HG02943 (cell line): ENCODE measurements at regions not wholly inside any gene's neighbourhood (a gene's known extent, or its start where the extent isn't known, plus 50 kb on each side); places are given as distances from the start of the nearest gene placed in this dataset.
"Not testable (repeated sequence)": the region's sequence is repeated elsewhere in the genome, so short reads cannot be mapped to it uniquely, and the experiment has no call there.

Source experiments
- ATAC-seq: cut with Tn5 transposase; IDR thresholded peaks from one replicate; pipeline ENCODE4 v1.9.1; 2021; ENCODE audit warnings: mild to moderate bottlenecking, low read depth, moderate library complexity; ENCODE audit not compliant: unreplicated experiment

- ATAC-seq: no peak
These were observed 135.3 kb downstream of the ZNF467 start for GRCh38 chr7:149637911-149638565.

DNA sequence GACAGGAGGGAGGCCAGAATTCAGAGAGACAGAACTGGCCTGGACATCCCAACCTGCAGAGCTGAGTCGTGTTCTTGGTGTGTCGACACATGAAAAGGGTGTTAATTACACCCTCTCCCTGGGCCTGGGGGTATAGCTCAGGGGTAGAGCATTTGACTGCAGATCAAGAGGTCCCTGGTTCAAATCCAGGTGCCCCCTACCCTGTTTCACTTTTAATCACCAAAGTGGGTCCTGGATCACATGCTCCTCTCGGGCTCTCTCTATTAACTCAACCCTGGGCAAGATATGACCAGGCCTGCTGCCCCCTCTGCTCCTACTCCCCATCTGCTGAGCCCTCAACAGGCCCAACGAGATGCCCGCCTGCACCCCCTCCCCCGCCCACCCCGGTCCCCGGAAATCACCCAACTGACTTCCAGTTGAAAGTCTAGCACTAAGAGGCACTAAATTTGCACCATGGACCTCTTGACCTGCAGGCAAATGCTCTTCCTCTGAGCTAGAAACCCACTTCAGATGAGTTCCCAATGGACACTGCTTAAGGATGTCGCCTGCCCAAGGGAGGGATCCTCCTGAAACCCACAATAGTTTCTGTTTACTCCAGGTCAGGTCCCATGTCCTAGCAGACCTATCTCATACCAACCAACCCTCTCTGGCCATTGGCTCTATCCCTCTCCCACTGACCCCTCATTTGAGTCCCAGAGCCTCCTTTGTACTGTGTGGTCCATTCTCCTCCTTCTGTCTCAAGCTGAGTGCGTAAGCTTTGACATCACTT, 137.6 kb downstream of the ZNF467 start:
- no peak for ATAC-seq

DNA sequence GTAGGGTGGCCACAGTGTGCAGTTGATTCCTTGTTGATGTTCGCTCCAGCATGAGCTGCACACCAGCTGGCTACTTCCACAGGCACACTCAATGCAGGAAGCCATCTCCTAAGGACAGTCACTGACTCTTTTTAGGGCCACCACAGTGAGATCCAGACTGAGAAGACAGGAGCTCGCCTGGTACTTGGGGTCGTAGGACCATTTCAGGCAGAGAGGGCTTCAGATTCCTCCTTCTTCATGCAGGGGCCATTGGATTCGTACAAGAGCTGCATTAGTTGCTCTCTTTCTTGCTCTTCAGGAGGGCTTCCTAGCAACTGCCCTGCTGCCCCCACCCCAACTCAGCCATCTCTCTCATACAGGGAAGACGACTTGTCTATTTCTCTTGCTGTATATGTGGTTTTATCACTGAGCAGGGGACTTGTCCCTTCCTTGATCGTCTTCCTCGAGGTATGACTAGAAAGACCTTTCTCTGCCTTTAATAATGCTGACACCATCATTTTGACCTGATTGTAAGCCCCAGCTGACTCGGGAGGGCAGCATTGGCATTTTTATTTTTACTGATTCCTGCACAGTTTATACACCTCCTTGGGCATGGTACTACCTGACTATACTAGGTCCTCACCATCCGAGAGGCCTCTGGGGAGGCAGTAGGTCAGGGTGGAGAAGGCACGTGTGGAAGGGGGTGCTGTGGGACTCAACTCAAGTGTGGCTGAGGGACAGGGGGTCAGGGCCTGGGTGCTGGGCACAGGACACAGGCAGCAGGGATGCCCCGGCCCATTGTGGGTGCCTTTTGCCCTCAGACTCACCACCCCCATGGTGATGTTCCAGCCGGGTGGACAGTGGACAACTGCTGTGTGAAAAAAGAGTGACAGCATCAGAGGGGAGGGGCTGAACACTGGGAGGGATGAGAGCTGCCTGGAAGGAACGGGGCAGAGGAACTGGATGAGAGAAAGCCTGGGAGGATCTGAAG, 136.7 kb upstream of the ZNF746 start:
- ATAC-seq: no peak

GRCh38 chr7:149628361-149629149, 130.9 kb upstream of the ZNF746 start:
- not testable (repeated sequence) for ATAC-seq

DNA sequence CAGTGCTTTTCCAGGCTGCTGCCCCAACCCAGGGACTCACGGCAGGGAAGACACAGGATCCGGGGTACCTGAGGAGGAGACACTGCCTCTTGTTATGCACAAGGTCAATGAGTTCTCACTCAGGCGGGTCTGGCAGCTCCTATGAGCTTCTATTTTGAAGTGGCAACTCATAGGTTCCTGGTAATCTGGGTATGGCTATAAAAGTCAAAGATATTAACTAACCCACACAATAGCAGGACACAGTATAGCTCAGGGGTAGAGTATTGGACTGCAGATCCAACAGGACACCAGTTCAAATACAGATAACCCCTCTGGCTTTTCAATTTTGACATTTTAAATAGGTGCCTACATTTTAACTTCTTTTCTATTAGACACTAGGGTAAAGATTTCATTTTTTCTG, 130.3 kb upstream of the ZNF746 start:
- ATAC-seq: no peak

DNA sequence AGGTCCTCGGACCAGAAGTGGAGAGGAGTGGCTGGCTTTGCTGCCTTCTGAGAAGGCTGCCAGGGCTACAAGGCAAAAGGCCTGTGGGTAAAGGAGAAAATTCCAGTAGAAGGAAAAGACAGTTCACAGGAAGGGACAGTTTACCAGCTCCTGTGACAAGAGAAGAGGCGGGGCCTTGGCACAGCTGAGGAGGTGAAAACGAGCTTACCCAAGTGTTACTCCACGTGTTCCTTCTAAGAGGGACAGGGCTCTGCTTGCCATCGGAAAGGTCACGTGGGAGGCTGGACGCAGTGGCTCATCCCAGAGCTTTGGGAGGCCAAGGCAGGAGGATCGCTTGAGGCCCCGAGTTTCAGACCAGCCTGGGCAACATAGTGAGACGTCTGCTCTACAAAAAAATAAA, 129.4 kb upstream of the ZNF746 start:
- ATAC-seq: no peak

- ATAC-seq: no peak
These were observed 128.4 kb upstream of the ZNF746 start for GRCh38 chr7:149625947-149626392.

GRCh38 chr7:149625340-149625946, 127.8 kb upstream of the ZNF746 start:
- no peak for ATAC-seq

- peak; percentile 91 for ATAC-seq
These were observed 127.1 kb upstream of the ZNF746 start for GRCh38 chr7:149624419-149625339.

DNA sequence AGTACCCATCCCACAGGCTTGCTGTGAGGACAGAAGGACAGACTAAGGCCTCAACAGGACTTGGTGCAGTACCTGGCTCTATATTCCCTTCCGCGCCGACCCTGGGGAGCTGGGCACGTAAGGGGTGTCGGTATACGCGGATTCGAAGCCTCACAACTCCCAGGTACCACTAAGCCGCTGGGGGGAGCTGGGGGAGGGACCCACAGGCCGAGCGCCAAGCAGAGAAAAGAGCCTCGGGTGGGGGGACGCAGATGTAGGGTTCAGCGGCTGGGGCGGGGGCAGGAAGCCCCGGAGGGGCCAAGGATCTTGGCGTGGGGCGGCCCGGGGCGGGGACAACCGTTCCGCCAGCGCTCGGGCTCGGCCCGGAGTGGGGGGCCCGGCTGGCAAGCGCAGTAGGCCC, 126.4 kb upstream of the ZNF746 start:
- peak; percentile 28 for ATAC-seq

GRCh38 chr7:149623262-149623997, 125.8 kb upstream of the ZNF746 start:
- ATAC-seq: not testable (repeated sequence)

DNA sequence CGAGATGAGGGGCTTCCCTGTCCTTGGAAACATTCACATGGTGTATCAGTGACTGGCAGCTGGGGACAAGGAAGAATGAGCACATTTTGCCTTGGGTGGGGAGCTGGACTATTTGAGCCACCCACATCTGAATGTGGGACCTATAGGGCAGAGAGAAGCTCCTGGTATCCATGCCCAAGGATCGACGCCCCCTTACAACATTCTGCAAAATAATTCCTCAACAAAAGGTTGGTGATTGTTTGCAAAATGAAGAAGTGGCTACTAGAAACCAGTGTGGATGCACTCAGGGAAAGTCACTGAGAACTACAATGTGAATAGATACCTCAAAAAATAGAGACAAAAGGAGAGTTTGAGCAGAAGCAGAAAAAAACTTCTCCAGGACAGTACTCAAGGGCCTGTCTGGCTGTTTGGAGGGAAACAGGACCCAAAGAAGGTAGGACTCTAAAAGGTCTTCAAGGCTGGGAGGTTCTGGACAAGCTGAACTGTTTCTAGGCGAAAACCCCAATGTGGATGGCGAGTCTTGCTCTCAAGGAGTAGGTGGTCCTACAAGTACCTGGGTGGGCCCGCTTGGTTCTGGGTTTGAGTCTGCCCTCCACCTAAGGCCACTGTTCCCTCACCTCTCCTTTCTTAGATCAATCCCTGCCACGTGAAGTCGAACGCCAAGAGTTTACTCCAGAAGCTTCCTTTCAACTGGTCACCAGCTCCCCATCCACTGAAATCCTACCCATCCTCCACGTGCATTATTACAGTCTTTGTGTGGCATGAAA, 125.0 kb upstream of the ZNF746 start:
- no peak for ATAC-seq

DNA sequence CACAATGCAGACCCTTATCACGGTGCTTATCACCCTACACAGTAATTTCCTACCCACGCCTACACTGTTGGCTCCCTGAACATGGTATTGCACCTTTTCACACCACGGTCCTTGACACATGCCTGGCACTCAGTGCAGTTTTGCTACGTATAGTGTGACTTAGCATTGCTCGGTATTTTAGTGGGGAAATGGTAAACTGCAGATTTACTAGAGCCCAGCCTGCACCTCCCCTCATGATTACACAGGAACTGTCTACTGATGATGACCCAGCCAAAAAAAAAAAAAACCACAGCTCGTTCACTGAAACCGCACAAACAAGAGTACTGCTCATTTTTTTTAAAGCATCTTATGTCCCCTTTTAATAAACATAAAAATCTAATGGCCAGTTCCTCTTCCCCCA, 124.2 kb upstream of the ZNF746 start:
- ATAC-seq: no peak

DNA sequence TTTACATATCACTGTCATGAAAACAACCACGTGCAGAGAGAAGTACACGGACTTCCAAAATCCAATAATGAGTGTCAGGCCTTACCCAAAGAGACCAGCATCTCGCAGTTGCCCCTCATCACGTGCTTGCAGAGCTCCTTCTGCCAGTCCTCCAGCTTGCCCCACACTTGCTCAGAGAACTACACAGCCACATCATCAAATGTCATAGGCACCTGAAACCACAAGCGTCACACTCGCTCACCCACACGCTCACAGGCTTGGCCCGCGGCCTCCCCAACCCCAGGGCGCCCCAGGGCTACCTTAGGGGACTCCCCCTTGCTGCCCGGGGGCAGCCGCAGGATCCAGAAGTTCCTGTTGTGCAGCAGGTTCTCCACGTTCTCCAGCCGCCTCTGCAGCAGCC, 123.4 kb upstream of the ZNF746 start:
- no peak for ATAC-seq

DNA sequence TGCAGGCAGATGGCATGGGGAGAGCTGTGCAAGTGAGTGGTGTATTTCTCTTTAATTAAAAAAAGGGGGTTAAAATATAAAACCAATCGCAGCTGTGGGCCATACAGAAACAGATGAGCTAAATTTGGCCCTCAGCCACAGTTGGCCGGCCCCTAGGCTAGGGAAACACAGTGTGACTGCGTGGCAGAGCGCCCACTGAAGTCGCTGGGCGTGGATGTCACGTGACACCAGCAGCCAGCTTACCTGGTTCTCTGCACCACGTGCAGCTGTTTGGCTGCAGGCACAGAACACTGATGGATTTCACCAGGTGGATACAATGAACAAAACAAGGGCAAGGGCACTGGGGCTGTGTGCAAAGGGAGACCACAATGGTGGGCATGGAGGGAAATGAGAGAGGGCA, 119.3 kb upstream of the ZNF746 start:
- ATAC-seq: no peak

DNA sequence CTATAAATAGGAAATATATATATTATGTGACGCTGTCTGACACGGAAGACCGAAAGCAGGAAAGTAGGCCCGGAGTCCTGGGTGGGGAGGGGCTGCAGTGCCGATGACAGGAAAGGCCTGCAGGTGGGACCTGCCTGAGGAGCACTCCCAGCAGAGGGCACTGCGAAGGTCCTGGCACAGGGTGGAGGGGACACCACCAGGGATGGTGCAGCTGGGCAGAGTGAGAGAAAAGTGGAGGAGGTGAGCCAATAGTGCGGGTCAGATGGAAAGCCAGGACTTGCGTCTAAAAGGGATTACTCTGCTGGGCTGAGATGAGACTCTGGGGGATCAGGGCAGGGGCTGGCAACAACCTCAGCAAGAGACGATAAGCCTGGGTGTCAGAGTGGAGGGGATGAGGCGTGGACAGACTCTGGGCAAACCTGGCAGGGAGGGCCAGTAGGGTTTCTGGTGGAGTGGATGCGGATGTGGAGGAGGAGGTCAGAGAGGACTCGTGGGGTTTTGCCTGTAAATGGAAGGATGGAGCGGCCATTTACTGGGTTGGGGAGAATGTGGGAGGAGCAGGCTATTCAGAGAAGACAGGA, 118.2 kb upstream of the ZNF746 start:
- ATAC-seq: no peak

GRCh38 chr7:149610441-149611011, 112.9 kb upstream of the ZNF746 start:
- no peak for ATAC-seq
